ENCODE measurements at regions not wholly inside any gene's neighbourhood (a gene's known extent, or its start where the extent isn't known, plus 50 kb on each side); places are given as distances from the start of the nearest gene placed in this dataset.

- DNase-seq, result no peak
Measured at GRCh38 chr10:108141064-108141463, 976.6 kb upstream of the SORCS1 start.

GRCh38 chr10:108132303-108132702, 967.8 kb upstream of the SORCS1 start:
- no peak for DNase-seq

- DNase-seq, result no peak
Measured at GRCh38 chr10:108130575-108130974, 966.1 kb upstream of the SORCS1 start.

- DNase-seq, result no peak
Measured at GRCh38 chr10:108112218-108112617, 947.7 kb upstream of the SORCS1 start.

GRCh38 chr10:108104551-108105156, 940.1 kb upstream of the SORCS1 start:
- DNase-seq, result no peak

- no peak for DNase-seq
Measured at GRCh38 chr10:108097258-108097657, 932.8 kb upstream of the SORCS1 start.

- DNase-seq, result no peak
Measured at GRCh38 chr10:108095932-108096925, 931.7 kb upstream of the SORCS1 start.

GRCh38 chr10:108090476-108091215, 926.1 kb upstream of the SORCS1 start:
- no peak for DNase-seq

- no peak for DNase-seq
Measured at GRCh38 chr10:108086502-108086901, 922.0 kb upstream of the SORCS1 start.

- no peak for DNase-seq
Measured at GRCh38 chr10:108082596-108082995, 918.1 kb upstream of the SORCS1 start.

GRCh38 chr10:108078263-108078662, 913.8 kb upstream of the SORCS1 start:
- no peak for DNase-seq

GRCh38 chr10:108072466-108072865, 908.0 kb upstream of the SORCS1 start:
- no peak for DNase-seq

- no peak for DNase-seq
Measured at GRCh38 chr10:108070789-108071188, 906.3 kb upstream of the SORCS1 start.

- DNase-seq, result no peak
Measured at GRCh38 chr10:108069096-108069495, 904.6 kb upstream of the SORCS1 start.

- no peak for DNase-seq
Measured at GRCh38 chr10:108064746-108065260, 900.3 kb upstream of the SORCS1 start.

- no peak for DNase-seq
Measured at GRCh38 chr10:108060246-108060645, 895.7 kb upstream of the SORCS1 start.

- DNase-seq, result no peak
Measured at GRCh38 chr10:108055506-108055905, 891.0 kb upstream of the SORCS1 start.

GRCh38 chr10:108052981-108053380, 888.5 kb upstream of the SORCS1 start:
- DNase-seq, result no peak

GRCh38 chr10:108051218-108051617, 886.7 kb upstream of the SORCS1 start:
- DNase-seq, result no peak

GRCh38 chr10:108050626-108051025, 886.1 kb upstream of the SORCS1 start:
- DNase-seq, result no peak

- DNase-seq, result no peak
Measured at GRCh38 chr10:108049668-108050067, 885.2 kb upstream of the SORCS1 start.

GRCh38 chr10:108048898-108049297, 884.4 kb upstream of the SORCS1 start:
- no peak for DNase-seq
